Stimulated activated naive CD4-positive, alpha-beta T cell (primary cell): ENCODE measurements at regions not wholly inside any gene's neighbourhood (a gene's known extent, or its start where the extent isn't known, plus 50 kb on each side); places are given as distances from the start of the nearest gene placed in this dataset.
"Not testable (repeated sequence)": the region's sequence is repeated elsewhere in the genome, so short reads cannot be mapped to it uniquely, and the experiment has no call there.

Source experiments
- DNase-seq, 6 experiments: peaks; one replicate each; lab custom pipeline; 2025; lab: John Stamatoyannopoulos, UW

DNA sequence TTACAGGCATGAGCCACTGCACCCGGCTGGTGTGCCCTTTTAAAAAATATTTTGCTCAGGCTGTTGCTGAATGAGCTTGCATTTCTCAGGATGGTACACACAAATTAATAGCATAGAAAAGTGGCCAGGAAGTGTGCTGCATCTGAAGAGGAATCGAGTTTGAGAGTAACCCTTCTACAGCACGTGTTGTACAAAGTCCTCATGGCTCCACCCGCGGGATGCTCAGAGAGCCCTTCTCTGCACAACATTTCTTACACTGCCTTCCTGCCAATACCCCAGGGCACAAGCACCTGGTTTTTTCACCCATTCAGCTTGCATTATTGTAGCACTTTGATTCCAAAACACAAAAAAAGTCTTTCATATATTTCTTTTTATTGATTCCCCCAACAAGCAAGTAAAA lies 90.1 kb upstream of the NEDD4L start:
- DNase-seq = no peak

DNA sequence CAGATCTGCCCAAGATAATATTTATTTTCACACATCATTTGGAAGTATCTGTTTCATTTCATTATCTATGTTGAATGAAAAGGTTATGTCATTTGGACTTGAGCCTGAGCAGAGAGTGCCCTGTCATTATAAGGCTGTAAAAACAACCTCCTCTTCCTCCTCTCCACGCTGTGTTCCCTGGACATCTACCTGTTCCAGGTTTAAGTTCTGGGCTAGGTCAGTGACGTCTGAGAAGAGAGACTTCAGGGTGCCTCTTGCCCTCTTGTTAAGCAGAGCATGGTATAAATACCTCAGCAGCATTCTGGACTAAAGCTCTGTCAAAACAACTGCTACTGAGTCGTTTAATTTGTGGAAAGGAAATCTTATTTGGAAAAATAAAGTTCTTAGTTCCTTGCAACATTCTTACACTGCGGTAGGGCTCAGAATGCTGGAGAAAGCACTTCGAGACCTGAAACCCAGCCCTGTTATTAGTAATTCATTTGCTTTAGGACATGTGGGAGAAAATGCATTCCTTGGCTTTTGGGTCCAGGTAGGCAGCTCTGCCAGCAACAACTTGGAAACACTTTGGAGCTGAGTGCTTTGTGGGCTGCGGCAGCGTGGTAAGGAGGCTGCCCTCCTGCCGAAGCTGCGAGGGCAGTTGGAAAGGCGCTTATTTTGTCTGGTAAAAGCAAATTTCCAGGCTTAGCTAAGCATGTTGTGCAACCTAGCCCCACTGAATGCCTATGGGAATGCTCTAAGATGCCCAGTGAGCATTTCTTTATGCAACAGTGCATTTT lies 91.8 kb upstream of the NEDD4L start:
- DNase-seq = no peak

DNA sequence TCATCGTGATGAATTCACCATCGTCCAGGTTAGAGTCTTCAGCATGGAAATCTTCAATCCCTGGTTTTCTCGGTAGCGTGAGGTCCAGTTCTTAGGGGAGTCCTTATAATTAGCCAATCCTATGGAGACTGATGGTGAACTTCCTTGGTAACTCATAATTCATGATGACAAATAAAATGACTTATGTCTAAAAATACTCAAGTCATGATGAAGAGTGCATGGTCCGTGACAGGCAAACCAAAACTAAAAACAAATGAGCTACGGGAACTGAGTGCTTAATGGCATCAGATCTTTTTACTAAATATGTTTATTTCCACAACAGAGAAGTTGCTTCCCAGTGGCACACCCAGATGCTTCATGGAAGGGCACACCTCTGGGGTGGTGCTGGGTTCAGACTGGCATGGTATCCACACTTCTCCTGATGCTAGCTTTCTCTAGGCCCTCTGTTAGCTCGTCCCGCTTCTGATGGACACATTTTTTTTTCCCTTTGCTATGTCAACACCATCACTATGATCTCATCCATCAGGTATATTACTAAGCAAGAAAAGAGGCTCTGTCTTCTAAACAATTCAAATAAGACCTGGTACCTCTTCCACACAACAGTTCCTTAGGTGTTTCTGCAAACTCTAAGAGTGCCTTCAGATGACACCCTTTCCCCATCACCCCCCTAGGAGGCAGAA lies 92.8 kb upstream of the NEDD4L start:
- DNase-seq = no peak

DNA sequence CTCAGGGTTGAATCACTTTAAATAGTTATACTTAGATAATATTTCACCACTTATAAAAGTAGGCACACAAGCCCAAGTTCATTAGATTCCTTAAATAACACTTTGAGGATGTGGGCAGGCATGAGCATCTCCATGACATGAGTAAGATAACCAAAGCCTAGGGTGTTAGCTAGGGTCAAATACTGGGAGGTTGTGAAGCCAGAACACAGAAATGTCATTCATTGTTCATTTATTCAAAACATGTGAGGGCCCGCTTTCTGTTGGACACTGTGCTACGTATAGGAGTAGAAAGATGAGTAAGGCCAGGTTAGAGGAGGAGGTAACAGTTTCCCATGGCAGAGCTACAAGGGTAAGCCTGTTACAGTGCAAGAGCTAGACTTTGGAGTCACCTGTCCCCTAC lies 93.5 kb upstream of the NEDD4L start:
- DNase-seq = no peak

DNA sequence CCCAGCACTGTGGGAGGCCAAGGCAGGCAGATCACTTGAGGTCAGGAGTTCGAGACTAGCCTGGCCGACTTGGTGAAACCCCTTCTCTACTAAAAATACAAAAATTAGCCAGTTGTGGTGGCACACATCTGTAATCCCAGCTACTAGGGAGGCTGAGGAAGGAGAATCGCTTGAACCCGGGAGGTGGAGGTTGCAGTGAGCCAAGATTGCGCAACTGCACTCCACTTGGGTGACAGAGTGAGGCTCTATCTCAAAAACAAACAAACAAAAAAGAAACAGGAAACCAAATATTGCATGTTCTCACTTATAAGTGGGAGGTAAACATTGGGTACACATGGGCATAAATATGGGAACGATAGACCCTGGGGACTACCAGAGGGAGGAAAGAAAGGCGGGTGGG lies 94.7 kb upstream of the NEDD4L start:
- DNase-seq = not testable (repeated sequence)

DNA sequence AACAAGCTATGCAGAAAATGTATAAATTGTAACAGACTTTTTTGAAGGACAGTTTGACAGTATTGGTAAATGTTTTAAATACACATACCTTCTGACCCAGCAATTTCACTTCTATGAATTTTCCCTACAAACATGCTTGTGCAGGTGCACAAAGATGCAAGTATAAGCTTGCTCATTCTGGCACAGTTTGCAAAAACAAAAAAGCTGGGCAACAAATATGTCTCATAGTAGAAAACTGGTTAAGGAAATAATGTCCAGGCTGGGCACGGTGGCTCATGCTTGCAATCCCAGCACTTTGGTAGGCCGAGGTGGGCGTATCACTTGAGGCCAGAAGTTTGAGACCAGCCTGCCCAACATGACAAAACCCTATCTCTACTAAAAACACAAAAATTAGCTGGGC lies 96.9 kb upstream of the NEDD4L start:
- DNase-seq = no peak

- no peak for DNase-seq
Observed at GRCh38 chr18:57943723-57944122, 100.3 kb upstream of the NEDD4L start.

GRCh38 chr18:57942493-57942892 lies 101.5 kb upstream of the NEDD4L start:
- DNase-seq = no peak

DNA sequence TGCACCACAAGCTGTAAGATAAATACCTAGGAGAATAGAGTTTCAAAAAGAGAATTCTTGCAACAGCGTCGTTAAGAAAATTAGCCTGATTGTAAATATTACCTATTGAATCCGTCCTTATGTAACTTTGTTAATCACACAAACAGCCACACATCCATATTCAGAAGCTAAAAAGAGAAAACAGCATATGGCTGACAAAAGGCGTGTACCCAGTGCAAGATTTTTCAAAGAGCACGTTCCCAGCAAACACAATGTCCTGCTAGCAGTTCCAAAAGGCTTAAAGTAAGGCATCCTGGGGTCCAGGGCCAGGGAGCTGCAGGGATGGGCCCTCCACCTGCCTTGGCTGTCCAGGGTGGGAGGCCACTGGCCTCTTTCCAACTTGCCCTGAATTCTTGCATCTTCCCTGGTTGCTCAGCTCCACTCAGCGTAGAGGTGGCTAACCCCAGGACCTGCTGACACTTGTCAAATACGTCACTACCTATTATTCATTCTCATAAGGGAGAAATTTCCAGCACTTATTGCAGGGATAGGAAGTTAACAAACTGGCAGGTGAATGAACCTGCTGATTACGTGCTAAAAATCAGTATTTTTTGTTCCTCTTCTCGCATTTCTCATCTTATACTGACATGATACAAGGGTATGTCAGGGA lies 102.1 kb upstream of the NEDD4L start:
- DNase-seq = no peak

DNA sequence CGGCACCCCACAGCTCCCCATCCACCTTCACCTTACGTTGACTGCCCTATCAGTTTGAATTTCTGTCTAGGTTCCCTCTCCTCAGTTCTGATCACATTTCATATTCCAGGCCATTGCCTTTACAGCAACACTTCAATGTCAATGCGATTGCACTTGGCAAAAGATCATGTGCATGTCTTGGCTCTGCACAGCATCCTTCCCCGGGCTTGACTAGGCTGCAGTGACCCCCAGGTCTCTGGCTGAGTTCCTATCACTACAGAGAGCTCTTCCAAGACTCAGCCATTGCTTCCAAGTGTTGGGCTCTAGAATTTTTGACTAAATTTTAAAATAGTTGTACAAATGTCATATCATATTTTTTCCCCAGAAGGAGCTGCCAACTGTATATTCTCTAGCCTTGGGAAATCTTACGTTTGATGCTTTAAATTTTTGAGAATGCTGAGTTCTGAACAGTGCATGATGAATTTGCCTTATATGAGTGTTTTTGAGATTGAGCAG lies 103.8 kb upstream of the NEDD4L start:
- no peak for DNase-seq

GRCh38 chr18:57934375-57934774 lies 109.7 kb upstream of the NEDD4L start:
- DNase-seq = not testable (repeated sequence)

- DNase-seq = no peak
Observed at GRCh38 chr18:57931038-57931437, 113.0 kb upstream of the NEDD4L start.

- no peak for DNase-seq
Observed at GRCh38 chr18:57930476-57930875, 113.5 kb upstream of the NEDD4L start.

GRCh38 chr18:57929922-57930321 lies 114.1 kb upstream of the NEDD4L start:
- no peak for DNase-seq

GRCh38 chr18:57928466-57928865 lies 115.6 kb upstream of the NEDD4L start:
- no peak for DNase-seq

DNA sequence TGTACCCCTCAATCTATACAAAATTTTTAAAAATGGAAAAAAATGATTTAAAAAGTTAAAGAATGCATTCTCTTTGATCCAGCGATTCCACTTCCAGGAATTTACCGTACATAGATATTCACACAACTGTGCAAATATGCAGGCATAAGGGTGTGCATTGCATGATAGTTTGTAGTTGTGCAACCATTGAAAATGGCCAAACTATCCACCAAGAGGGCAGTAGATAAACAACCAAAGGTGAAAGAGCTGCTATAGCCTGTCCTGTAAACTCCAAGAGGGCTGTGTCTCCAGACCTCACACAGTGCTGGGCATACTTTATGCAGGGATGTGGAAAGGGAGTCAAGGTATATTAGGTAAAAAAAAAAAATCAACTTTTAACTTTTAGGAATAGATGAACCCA lies 116.5 kb upstream of the NEDD4L start:
- no peak for DNase-seq

GRCh38 chr18:57925706-57926105 lies 118.3 kb upstream of the NEDD4L start:
- DNase-seq = no peak

DNA sequence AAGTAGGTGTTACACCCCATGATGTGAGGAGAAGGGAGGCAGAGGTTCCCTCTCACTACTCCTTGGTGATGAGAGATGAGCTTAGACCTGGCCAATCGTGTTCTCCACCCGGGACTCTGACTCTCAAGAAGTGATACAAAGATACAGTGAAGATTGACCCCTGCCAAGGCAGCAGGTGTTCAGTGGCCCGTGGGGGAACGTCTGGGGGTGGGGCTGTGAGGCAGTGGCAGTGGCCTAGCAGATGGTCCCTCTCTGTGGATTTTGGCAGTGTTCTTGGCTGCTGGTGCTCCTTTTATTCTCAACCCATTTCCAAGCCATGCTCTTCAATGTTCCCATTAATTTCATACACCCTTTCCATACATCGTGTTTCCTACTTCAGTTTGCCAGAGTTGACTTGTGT lies 120.4 kb upstream of the NEDD4L start:
- no peak for DNase-seq

DNA sequence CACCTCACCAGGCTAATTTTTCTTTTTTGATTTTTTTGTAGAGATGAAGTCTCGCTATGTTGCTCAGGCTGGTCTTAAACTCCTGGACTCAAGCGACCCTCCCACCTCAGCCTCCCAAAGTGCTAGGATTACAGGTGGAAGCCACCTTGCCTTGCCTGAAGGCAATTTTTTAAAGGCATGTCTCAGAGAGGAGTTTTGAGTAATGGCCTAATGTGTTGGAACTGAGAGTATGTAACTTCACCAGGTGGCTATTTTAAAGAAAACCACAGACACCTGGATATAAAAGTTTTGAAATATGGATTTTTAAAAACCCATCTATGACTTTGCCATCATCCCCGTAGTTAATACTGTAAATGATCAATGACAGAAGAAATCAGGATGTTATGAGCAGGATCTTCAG lies 119.8 kb upstream of the ATP8B1 start:
- DNase-seq = no peak

- no peak for DNase-seq
Observed at GRCh38 chr18:57921708-57922107, 118.6 kb upstream of the ATP8B1 start.

DNA sequence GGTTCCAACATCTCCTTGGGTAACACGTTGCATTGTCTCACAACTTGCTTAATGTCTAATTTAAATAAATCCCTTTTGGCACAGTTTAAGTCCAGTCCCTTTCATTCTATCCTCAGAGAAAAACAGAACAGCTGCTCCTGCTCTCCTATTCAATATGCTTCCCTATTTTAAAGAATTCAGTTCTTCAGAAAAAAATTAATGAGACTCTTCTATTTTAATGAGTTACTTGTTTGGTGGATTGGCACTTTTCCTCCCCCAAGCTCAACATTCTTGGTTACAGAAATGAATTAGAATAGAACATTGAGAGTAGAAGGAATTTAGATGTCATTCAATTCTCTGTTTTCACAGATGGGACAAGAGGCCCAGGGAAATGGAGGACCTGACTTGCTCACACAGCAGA lies 116.9 kb upstream of the ATP8B1 start:
- DNase-seq = no peak

- no peak for DNase-seq
Observed at GRCh38 chr18:57918601-57919000, 115.5 kb upstream of the ATP8B1 start.

- no peak for DNase-seq
Observed at GRCh38 chr18:57916684-57917083, 113.6 kb upstream of the ATP8B1 start.
